ENCODE measurements at regions not wholly inside any gene's neighbourhood (a gene's known extent, or its start where the extent isn't known, plus 50 kb on each side); places are given as distances from the start of the nearest gene placed in this dataset.

- TF ChIP-seq CTCF (IDR thresholded peaks at IDR 0.05) (no peak), POLR2AphosphoS5 (IDR thresholded peaks at IDR 0.05) (no peak), POLR2A (IDR thresholded peaks at IDR 0.05) (no peak)
Measured at GRCh38 chr10:118505363-118505762, 90.1 kb downstream of the PRLHR start.
